GF-D8 (cell line): ENCODE measurements at regions not wholly inside any gene's neighbourhood (a gene's known extent, or its start where the extent isn't known, plus 50 kb on each side); places are given as distances from the start of the nearest gene placed in this dataset.
A peak's percentile ranks its signal among the peaks of the same experiment; 100 is the strongest.
"Not testable (repeated sequence)": the region's sequence is repeated elsewhere in the genome, so short reads cannot be mapped to it uniquely, and the experiment has no call there.

Experiments
- DNase-seq: peaks from one replicate; lab custom pipeline; 2025; lab: John Stamatoyannopoulos, UW

DNA sequence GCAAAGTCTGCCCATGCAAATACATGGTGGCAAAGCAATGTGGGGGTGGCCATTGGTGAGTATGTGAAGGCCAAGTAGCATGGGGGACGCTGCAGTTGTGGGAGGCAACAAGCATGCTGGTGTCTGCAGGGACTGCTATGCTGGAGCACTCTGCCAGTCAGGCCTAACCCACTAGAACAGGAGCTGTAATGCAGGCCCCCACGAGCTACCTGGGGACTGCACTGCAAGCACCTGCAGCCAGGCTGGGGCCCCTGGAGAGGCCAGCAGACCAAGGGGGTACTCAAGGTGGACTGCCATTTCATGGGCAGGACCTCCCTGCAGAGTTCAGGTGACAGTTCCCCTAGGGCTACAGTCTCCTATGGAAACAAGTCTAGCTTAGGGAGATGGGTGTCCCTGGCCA lies 183.8 kb upstream of the PDE4D start:
- DNase-seq: no peak

DNA sequence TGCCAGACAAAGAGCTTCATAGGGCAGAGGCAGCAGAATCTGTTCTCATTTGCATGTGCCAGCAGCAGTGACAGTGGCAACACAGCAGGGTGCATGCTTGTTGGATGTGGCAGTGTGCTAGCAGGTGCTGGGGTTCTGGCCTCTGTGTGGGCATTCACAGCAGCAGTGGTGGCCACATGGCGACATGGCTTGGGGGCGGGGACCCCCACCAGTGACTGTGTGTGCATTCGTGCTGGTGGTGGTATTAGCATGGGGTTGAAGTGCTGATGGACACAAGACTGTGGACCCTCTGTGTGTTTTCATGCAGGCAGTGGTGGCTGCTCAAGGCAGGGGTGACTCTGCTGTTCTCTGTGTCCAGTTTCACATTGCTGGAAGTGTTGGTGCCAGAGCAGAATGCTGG lies 183.2 kb upstream of the PDE4D start:
- no peak for DNase-seq

- DNase-seq: no peak
These were observed 173.0 kb upstream of the PDE4D start for GRCh38 chr5:60066502-60066901.

DNA sequence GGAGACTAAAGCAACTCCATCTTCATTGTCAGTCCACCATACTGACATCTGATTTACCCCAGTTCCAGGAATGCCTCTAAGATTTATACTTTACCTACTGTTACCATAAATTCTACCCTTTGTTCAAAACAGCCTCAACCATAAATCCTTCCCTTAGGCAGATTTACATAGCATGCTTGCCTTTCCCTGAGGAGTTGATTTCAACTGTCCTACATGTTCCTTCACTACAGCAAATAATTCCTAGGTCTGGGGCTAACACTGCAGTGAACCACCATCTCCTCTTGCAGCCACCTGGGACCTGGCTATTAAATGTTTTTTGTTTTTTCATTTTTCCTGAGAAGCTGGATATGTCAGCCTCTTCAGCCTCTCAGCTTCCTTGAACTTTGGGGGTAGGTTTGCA lies 166.9 kb upstream of the PDE4D start:
- DNase-seq: no peak

GRCh38 chr5:60056191-60056590 lies 162.7 kb upstream of the PDE4D start:
- DNase-seq: no peak

DNA sequence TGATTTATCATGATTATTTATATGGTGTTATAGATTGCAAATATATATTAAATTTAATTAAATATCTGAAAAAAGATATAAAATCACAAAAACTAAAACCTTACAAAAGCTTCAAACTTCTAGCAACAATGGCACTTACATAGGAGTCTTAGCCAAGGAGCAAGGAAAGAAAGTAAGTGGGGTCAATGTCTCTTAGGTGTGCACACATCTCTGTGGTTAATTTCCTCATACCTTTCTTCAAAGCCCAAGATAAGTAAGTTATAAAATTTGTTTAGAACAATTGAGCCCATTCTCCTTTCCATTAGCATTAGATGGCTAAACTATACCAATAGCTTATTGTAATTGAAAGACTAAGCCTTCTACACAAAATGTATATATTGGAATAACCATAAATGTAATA lies 161.6 kb upstream of the PDE4D start:
- no peak for DNase-seq

DNA sequence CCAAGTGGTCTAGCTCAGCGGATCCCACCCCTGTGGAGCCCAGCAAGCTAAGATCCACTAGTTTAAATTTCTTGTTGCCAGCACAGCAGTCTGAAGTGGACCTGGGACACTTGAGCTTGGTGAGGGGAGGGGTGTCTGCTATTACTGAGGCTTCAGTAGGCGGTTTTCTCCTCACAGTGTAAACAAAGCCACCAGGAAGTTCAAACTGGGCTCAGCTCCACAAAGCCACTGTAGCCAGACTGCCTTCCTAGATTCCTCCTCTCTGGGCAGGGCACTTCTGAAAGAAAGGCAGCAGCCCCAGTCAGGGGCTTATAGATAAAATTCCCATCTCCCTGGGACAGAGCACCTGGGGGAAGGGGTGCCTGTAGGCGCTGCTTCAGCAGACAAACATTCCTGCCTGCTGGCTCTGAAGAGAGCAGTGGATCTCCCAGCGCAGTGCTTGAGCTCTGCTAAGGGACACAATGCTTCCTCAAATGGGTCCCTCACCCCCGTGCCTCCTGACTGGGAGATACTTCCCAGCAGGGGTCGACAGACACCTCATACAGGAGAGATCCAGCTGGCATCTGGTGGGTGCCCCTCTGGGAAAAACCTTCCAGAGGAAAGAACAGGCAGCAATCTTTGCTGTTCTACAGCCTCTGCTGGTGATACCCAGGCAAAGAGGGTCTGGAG lies 148.6 kb upstream of the PDE4D start:
- DNase-seq: not testable (repeated sequence)

GRCh38 chr5:60041508-60041907 lies 148.0 kb upstream of the PDE4D start:
- not testable (repeated sequence) for DNase-seq

DNA sequence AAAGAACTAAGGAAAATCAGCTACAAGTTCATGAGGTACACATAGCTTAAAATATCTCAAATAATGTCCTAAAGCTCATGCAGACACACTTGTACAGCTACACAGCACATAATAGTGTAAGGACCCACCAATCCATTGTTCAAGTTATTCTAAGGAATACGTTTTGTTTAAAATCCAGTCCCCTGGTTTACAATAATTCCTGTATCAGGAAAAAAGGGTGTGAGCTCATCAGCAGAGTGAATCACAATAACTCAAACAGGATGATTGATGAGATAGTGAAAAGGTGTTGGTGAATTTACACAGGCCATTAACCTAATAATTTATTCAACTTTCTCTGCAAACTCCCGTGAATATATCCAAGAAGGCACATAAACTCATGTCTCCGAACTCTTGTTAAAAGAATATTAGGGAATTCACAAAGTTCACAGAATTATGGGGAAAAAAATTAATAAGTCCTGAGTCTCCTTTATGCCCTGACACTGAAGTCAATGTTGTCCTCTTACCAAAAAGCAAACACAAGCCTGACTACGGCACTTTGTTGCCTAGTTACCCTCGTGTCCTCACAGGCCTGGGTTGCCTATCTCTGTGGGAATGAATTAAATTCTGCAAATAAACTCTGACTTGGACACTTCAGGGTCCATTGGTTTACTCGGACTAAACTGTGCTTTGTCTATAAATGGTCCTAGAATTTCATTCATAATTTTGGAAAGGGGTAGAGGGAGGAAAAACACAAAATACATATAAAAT lies 142.8 kb upstream of the PDE4D start:
- no peak for DNase-seq

DNA sequence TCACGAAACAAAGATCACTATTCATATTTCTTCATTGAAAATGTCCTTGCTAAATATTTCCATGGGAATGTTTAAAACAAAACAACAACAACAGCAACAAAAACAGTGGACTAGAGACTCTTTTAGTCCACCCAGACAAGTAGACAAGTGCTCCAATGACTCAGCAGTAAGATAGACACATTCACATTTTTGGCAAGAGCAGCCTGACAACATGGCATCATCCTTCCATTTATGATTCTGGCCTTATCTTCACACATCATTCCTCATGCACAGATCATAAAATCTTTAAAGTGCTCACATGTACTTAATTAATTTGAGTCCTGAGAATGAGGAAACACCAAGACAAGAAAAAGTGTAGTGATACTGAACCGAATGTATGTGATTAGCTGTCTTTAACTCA lies 132.6 kb upstream of the PDE4D start:
- DNase-seq: no peak

DNA sequence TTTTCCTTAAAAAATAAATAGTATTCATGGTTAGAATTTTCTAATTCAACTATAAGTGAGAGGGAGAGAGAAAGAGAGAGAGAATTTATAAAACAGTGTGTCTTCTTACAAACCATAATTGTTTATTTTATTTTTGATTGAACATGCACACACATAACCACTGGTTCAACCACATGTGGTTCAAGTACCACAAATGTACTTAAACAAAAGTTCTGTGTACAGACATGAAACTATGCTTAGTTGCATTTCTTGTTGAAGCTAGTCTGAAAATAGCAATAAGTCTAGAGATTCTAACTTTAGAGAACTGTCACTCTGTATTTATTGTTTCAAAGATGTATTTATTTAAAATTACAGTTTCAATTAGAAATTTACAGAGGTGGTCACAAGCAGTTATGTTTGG lies 130.6 kb upstream of the PDE4D start:
- DNase-seq: no peak

GRCh38 chr5:60023255-60023654 lies 129.7 kb upstream of the PDE4D start:
- DNase-seq: no peak

DNA sequence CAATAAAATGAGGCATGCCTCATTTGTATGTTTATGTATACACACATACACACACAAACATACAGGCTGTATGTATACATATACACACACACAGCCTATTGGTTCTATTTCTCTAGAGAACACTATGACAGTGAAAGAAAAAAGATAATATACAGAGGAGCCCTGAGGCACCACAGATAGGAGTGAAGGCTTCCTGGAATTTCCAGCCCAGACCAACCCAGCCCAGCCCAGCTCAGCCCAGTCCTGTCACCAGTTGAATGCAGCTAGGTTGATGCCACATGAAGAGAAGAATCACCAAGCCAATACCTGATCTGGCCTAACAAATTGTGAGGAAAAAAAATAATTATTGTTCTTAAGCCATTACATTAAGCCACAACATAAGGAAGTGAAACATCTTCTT lies 126.9 kb upstream of the PDE4D start:
- DNase-seq: no peak

DNA sequence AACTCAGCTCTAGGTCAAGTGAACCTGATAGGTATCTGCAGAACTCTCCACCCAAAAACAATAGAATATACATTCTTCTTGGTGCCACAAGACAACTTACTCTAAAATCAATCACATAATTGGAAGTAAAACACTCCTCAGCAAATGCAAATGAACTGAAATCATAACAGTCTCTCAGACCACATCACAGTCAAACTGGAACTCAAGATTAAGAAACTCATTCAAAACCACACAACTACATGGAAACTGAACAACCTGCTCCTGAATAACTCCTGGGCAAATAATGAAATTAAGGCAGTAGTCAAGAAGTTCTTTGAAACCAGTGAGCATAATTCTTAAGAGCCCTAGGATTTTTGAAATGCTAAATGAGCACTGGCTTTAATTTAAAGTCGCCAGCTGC lies 125.4 kb upstream of the PDE4D start:
- not testable (repeated sequence) for DNase-seq

GRCh38 chr5:60018091-60018490 lies 124.6 kb upstream of the PDE4D start:
- no peak for DNase-seq

DNA sequence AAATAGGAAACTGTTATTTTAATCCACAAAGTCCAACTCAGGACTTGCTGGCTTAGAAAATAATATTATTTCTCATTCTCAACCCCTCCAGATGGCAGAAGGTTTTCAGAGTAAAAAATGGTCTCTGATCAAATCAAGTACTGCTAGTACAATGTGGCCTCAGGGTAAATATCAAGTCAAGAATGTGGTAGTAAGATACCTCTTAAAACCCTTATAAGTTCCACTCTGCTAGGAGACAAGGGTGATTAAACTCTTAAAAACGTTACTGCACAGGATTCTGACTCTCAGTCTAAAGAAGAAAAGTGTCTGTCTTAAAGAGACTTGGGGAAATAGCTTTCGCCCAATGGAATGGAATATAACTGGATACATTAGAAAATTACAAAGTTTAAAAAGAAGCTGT lies 120.8 kb upstream of the PDE4D start:
- DNase-seq: no peak

- DNase-seq: no peak
These were observed 117.3 kb upstream of the PDE4D start for GRCh38 chr5:60010853-60011252.

DNA sequence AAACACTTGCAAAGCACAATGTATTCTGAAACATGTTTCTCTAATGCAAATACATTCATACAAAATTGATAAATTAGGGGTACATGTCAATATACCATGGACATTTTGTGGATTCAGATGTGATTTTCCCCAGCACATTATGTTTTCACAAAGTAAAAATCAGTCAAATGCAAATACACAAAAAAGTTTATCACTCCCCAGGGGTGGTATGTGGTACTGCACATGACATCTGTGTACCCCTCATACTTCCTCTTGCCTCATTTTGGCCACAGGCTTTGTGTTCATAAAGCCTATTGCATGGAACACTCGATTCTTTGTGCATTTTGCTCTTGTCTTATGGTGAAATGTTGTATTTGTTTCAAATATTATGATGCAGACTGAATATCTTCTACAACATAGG lies 116.8 kb upstream of the PDE4D start:
- DNase-seq: no peak

DNA sequence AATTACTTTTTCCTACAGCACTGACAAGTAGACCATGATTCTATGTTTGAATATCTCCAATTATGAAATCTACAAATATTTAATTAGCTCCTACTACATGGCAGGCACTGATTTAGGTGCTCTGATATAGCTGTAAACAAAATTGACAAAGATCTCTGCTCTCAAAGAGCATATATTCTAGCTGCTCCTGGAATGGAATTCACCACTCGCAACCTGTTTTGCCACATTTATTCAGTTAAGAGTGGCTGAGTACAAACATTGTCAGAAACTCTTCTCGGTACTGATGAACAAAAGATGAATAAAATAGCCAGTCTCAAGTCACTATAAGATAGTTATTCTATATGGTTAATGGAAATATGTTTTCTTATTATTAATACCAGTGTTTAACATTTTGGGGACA lies 114.2 kb upstream of the PDE4D start:
- no peak for DNase-seq

DNA sequence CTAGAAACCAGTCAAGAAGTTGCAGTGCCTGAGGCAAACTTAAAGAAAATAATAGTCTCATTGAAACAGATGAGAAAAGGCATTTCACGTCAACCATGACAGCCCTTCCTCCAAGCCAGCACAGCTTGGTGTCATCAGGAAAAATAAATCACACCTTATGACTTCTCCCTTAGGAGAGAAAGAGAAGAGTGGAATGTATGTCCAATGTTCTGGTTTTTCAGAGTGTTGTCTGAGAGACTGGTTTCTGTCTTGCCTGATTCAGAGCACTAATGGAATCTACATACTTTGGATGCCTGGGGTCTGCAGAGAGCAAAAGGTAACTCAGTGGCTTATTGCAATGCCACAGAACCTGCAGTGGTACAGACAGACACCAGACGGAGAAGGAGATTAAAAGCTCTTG lies 105.5 kb upstream of the PDE4D start:
- DNase-seq: no peak

GRCh38 chr5:59992206-59992605 lies 98.7 kb upstream of the PDE4D start:
- DNase-seq: no peak

- DNase-seq: peak; percentile 83
These were observed 94.9 kb upstream of the PDE4D start for GRCh38 chr5:59988396-59988795.

DNA sequence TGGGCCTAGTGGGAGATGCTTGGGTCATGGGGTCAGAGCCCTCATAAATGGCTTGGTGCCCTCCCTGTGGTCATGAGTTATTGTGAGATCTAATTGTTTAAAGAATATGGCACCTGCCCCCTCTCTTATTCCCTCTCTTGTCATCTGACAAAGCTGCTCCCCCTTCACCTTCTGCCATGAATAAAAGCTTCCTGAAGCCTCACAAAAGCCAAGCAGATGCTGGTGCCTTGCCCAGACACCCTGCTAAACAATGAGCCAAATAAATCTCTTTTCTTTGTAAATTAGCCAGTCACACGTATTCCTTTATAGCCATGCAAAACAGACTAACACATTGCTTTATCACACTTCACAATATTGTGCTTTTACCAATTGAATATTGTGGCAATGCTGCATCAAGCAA lies 82.8 kb upstream of the PDE4D start:
- DNase-seq: no peak

GRCh38 chr5:59972043-59972442 lies 78.5 kb upstream of the PDE4D start:
- no peak for DNase-seq
